Amniotic epithelial cell (primary cell): ENCODE measurements at regions not wholly inside any gene's neighbourhood (a gene's known extent, or its start where the extent isn't known, plus 50 kb on each side); places are given as distances from the start of the nearest gene placed in this dataset.
A peak's percentile ranks its signal among the peaks of the same experiment; 100 is the strongest.
"Not testable (repeated sequence)": the region's sequence is repeated elsewhere in the genome, so short reads cannot be mapped to it uniquely, and the experiment has no call there.

ENCODE experiments used
- DNase-seq: peaks from one replicate; pipeline ENCODE4 v3.0.0-alpha.2; 2010; ENCODE audit warnings: low read depth

DNA sequence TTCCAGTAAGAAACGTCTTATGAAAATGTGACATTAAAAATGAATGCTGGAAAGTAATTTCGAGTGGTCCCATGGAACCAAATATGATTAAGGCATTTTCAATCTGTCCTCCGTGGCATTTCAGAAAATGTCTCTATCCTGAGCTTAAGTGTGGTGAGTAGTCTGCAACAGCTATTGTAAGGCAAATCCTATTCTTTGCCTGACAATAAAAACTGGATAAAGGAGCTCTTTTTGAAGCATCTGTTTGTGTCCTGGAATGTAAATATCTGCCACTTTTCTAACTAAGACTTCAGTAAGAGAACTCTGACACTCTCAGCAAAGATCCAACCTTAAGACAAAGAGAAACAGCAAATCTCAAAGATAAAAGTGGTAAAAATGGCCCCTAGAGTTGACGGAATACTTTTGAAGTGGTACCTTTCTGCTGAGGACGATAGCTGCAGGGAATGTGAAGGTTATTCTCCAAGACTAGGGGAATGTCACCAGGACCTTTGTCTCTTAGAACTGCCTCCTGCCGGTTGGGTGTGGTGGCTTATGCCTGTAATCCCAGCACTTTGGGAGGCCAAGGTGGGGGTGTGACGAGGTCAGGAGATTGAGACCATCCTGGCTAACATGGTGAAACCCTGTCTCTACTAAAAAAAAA is 486.7 kb upstream of the ZP4 start:
- no peak for DNase-seq

DNA sequence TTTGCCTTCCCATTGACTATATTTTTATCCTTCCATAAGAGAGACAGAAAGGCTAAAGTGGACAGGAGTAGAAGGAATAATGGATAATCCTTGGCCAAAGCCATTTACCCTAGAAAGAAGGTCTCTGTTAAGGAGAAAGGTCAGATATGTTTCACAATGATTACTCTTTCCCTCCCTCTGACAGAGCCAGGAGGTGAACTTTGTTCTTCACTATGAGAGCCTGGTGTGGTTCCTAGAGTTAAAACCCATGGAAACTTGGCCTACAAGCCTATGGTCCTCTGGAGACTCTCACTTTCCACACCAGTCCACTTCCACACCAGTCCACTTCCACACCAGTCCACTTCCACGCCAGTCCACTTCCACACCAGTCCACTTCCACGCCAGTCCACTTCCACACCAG is 479.9 kb upstream of the ZP4 start:
- DNase-seq, result no peak

DNA sequence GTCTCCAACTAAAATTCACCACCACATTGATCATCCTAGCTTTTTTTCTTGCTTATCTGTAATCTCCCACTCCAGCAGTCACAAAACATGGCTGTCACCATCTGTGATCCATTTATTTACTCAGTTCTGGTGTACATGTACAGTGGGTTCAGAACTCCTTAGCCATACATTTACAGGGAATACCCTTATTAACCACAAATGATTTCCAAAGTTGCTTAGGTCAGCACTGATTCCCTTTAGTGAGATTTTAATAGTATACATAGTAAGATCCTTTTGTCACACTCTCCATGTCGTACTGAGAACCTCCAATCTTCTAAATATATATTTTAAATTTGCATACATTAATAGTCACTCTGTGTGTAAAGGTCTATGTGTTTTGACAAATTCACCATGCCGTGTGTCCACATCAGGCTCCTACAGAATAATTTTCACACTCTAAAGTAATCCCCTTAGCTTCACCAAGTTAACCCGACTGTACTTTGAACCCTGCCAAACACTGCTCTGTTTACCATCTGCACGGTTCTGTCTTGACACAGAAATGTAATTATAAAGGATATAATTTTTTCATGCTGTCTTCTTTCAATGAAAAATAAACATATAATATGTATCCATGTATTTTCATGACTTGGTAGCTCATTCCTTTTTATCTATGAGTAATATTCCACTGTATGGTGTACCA is 473.6 kb upstream of the ZP4 start:
- no peak for DNase-seq

DNA sequence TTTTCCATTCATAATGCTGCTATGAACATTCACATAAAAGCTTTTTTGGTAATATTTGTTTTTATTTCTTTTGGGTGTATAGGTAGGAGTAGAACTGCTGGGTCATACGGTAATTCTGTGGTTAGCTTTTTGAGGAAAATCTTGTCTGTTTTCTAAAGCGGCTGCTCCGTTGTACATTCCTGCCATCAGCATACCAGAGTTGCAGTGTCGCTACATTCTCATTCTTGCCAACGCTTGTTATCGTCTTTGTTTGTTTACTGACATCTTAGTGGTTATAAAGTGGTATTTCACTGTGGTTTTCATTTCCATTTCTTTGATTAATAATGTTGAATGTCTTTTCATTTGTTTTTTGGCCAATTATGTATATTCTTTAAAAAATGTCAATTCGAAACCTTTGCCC is 469.8 kb upstream of the ZP4 start:
- DNase-seq, result peak; percentile 3

DNA sequence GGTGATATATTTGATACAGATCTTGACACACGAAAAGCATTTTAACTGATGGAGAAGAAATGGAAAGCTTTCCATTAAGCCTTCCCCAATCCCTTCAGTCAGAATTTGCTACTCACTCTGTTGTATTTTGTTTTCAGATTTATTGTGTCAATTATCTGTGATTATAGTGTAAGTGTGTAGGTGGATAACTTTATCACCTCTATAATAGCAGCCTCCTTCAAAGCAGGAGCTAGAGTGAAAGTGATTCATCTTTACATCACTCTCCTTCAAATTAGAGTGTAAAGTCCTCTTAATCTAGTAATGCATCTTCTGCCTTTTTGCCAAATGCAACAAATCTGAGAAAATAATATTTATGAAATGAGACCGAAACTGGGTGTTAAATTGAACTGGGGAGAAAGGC is 459.7 kb upstream of the ZP4 start:
- DNase-seq, result no peak

DNA sequence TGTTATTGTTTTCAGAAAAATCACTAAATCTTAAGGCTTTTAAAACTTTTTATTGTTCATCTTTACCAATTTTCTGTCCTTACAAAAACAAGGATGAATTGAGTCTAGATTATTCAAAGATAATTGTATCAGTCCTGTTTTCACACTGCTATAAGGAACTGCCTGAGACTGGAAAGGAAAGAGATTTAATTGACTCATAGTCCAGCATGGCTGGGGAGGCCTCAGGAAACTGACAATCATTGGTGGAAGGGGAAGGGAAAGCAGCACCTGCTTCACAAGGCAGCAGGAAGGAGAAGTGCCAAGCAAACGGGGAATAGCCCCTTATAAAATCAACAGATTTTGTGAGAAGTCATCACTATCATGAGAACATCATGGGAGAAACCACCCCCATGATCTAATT is 455.6 kb upstream of the ZP4 start:
- no peak for DNase-seq

DNA sequence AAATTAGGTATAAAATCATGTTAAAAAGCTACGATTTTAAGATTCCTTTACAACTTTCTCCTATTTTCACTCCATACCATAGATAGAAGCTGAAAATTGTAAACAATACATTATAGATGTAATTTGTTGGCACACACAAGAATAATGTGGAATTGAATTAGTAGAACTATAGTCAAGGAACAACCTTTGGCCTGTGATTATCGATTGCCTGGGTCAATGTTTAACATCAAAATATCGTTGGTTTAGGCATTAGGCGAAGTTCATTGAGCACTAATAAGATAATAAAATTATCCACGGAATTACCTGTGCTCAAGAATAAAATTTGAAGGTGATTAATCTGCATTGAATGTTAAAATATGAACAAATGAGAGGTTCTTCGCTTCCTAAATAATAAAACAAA is 455.1 kb upstream of the ZP4 start:
- DNase-seq, result no peak

DNA sequence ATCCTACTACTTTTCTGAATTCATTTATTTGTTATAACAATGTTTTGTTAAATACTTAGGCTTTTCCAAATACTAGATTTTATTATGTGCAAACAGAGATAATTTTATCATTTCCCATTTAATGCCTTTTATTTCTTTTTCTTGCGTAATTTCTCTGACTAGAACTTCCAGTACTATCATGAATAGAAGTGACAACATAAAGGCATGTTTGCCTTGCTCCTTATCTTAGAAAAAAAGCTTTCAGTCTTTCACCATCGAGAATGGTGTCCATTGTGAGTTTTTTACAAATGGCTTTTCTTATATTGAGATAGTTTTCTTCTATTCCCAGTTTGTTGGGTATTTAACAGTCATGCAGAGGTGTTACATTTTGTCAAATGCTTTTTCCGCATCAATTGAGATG is 453.1 kb upstream of the ZP4 start:
- peak; percentile 0 for DNase-seq

DNA sequence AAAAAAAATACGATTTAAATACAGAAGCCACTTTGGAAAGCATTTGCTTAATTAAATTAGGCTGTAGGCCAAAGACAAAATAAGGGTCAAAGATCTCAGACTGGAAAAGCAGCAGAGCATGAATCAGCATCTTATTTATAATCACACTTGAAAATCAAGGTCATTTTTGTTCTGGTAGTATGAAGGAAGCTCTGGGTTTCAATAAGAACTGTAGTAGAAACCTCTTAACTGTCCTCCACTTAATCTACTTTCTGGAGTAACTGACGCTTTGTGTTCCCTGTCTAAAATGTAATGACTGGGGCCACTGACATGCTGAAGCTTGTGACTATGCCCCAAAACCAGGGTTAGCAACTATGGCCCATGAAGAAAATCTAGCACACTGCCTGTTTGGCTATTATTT is 450.7 kb upstream of the ZP4 start:
- no peak for DNase-seq

DNA sequence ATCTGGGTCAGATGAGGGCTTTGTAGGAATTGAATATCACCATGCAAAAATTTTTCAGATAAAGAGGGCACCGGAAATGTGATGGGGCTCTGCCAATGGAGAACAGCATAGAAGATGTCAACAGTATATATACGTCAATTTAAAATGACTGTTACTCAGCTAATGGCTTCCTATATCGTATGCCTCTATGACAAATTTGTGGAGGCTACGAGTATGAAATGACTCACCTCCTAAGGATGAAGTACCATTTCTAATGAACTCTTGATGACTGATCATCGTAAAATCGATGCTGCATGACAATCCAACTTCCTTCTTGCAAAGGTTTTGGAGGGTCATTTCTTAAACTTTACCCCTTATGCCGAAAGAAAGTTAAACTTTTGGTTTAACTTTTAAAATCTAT is 450.3 kb upstream of the ZP4 start:
- DNase-seq, result no peak

DNA sequence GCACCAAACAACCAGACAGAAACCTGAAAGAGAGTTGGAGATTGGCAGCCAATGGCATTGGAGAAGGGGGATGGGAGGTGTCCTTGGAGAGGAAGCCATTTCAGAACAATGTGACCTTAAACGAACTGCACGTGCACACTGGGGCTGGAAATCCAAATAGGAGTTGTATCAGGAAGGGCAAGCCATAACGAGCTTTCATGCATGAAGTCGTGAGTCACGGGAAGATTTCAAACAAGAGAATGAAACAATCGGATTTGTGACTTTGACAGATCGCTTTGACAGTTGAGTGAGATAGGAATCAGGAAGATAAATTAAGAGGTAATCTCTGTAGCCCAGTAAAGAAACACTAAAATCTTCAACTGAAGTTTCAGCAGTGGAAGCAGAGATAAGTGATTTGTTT is 445.8 kb upstream of the ZP4 start:
- DNase-seq, result no peak

DNA sequence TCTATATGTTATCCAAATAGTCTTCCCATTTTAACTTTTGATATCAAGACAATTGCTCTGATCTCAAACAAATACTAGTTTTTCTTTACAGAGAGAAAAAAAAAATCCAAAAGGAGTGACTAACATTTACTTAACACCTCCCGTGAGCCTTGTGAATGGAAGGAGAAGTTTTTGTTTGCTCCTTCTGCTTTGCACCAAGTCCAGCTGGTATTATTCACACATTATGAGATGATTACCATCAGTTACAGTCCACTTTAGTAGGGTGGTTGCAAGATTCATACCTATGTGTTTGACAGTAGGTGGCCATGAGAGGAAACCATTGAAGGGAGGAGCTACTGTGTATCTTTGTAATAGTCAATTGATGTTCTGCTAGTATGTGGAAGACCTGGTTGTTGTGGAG is 443.4 kb upstream of the ZP4 start:
- no peak for DNase-seq

DNA sequence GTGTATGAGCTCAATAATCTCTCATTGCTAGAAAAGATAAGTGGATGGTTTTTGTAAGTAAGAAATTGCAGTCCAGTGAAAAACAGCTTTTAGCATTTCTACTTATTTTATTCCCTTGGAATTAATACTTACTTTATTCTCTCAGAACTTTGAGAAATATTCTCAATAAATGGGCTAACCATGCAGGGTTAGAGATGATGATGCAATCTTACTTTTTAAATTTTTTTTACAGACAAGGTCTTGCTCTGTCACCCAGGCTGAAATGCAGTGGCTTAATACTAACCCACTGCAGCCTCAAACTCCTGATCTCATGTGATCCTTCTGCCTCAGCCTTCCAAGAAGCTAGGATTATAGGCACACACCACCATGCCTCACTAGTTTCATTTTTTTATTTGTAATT is 440.8 kb upstream of the ZP4 start:
- no peak for DNase-seq

DNA sequence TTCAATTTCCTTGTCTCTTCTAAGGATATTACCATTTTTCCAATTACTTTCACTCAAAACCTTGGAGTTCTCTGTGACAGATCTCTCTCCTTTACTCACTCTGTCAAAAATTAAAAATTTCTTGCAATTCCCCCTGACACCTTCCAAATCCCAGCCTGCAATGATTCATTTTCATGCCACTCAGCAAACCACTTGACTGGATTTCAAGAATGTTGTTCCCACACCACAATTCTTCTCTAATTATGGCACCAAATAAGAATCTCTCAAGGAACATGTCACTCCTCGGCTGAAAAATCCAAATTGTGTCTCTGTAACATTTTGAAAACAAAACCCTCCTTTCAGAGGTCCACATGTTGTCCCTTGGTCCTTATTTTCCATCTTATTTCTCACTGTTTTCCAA is 438.9 kb upstream of the ZP4 start:
- no peak for DNase-seq

DNA sequence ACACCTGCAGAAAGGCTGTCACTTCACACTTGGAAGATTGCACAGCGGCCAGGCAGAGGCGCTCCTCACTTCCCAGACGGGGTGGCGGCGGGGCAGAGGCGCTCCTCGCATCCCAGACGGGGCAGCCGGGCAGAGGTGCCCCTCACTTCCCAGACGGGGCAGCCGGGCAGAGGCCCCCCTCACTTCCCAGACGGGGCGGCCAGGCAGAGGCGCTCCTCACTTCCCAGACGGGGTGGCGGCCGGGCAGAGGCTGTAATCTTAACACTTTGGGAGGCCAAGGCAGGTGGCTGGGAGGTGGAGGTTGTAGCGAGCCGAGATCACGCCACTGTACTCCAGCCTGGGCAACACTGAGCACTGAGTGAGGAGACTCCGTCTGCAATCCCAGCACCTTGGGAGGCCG is 436.3 kb upstream of the ZP4 start:
- not testable (repeated sequence) for DNase-seq

DNA sequence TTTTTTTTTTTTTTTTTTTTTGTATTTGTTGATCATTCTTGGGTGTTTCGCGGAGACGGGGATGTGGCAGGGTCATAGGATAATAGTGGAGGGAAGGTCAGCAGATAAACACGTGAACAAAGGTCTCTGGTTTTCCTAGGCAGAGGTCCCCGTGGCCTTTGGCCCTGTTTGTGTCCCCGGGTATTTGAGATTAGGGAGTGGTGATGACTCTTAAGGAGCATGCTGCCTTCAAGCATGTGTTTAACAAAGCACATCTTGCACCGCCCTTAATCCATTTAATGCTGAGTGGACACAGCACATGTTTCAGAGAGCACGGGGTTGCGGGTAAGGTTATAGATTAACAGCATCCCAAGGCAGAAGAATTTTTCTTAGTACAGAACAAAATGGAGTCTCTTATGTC is 435.8 kb upstream of the ZP4 start:
- DNase-seq, result not testable (repeated sequence)

DNA sequence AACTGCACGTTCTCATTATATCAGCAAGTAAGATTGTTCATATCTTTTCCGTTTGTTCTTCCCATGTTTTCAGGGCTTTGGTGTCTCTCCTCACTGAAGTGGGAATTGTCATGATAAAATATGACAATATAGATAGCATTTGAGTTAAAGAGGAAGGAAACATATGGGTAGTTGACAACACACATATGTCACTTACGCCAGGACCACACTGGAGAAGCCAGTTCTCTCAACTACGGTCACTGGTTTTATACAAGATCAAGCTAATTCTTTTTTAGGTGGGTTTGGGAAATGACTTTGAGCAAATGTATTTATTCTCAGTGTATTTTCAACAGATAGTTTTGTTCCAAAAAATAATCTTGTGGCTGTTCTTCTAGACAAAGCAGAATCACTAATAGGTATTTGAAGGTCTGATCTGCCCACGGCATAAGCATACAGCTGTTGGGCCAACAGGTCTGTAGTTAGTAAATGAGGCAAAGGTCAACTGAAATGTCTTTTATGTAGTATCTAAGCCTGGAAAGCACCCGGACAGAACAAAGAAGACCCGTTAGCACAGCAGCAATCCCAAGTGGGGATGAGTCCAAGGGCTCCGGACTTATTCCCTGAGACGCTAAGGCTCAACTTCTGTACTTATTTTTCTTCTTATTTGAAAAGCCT is 433.6 kb upstream of the ZP4 start:
- DNase-seq, result no peak

DNA sequence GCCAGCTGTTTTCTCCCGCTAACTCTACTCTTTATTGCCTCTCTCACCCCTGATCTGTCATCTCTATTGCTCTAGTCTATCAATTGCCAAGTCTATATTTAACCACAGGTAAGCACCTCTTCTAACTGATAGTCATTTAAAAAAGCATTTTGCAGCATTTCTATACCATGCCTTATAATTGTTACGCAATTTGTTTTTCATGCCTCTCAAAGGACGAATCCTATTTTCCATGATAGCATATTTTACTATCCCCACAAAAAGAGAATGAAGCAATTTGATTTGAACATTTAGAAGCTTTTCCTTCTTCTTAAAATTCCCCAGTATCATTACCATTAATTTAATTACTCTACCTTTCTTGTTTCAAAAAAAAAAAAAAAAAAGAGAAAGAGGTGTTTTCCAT is 432.8 kb upstream of the ZP4 start:
- no peak for DNase-seq

DNA sequence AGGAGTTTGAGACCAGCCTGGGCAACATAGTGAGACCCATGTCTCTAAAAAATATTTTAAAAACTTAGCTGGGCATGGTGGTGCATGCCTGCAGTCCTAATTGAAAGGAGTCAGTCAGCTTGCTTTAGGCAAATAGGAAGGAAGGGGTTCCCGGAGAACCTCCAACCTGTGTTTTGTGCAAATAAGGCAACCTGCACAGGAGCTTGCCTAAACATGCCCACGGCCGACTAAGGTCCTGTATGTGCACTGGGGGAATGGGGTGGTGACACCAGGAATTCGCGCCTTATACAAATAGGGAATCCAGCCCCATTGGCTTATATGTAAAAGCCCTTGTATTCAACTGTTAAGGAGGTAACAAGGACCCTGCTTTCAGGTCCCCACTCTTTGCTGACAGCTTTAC is 429.2 kb upstream of the ZP4 start:
- DNase-seq, result no peak

DNA sequence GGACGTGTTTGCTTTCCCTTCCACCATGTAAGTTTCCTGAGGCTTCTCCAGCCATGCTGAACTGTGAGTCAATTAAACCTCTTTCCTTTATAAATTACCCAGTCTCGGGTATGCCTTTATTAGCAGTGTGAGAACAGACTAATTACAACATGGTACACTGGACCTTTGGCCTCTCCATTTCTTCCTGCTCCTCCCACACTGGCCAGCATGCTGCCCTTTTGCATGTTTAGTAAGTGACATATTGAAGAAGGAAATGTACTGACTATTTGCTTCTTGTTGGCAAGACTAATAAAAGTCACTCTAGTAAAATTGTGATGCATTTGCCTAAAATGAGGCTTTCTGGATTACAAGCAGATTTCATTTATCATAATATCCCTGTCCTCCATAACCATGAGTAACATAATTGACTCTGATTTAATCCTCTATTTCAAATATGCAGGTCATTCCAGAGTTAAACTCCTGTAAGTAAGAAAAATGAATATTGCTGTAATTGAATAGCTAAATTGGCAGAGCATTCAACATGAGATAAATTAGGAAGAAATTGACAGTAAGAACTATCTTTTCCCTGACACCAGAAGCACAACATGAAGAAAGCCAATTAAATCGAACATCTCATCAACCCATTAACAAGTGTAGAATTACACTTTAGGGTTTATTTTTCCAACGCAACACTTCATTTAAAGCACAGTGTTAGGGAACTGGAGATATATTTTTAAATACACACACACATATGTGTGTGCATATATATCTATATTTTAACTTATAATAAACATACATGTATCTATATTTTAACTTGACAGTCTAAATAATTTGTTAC is 427.8 kb upstream of the ZP4 start:
- no peak for DNase-seq

DNA sequence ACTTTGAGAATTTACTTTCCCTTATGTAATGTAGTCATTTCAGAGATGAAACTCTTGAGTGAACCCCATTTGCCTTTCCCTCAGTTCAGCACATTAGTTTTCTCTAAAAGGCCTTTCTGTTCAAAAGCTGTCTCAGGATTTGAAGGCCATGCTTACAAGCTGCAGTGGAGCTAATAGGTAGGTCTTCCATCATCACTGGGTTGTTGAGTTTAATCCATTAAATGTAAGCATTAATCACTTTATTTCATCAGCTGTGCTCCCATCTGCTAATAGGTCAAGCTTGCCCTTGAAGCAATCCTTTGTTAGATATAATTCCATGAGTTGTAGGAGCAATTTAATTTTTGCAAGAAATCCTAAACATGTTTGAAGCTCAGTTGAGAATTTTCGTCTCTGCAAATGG is 422.2 kb upstream of the ZP4 start:
- DNase-seq, result no peak

DNA sequence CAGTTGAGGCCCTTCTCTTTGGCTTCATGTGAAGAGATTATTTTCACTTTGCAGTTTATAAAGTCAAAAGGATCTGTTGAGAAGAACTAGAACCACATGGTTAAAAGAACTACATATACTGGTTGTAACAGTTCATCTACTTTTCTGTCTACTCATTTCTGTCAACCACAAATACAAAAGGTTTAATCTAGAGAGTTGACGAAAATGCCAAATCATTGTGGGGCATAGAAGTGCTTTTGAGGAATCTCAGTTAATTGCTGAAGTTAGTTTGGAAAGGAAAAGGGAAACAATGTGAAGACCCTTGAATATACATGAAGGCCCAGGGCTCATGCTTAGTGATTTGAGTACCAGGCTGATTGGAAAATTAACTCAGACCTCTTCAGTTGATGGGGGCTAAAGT is 415.7 kb upstream of the ZP4 start:
- no peak for DNase-seq

DNA sequence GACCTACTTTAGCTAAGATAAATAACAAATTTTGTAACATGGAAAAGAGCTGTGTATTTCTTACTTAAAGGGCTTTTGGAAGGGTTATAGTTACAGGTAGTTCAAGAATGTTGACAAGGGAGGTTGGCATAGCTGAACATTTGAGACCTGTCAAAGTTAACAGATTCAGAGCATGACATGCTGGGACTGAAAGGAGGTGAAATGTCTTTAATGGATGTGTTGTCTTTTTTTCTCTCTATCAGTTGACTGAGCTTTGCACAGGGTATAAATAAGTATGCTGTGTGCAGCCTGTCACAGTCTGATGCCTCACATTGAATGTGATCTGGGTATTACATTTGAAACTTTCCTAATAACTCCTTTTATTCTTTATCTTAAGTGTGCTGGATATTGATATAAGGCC is 411.9 kb upstream of the ZP4 start:
- DNase-seq, result no peak
